HL-60 (cell line): ENCODE measurements at regions not wholly inside any gene's neighbourhood (a gene's known extent, or its start where the extent isn't known, plus 50 kb on each side); places are given as distances from the start of the nearest gene placed in this dataset.

Experiments used
- POLR2AphosphoS5 ChIP-seq: IDR thresholded peaks from 2 replicates; pipeline ENCODE4 v1.6.1; 2012; ENCODE audit warnings: low read depth
- REST ChIP-seq: IDR thresholded peaks from 2 replicates; pipeline ENCODE4 v1.6.1; 2012; ENCODE audit warnings: low read depth; ENCODE audit not compliant: insufficient replicate concordance
- SPI1 ChIP-seq: IDR thresholded peaks from 2 replicates; pipeline ENCODE4 v1.6.1; 2012; ENCODE audit warnings: low read depth, mild to moderate bottlenecking, borderline replicate concordance
- TF ChIP-seq, protein P1 (sequence below): IDR thresholded peaks from one replicate; pipeline ENCODE4 v1.5.1; 2011; ENCODE audit warnings: low read length, control low read depth, inconsistent platforms; ENCODE audit not compliant: insufficient read depth

- TF ChIP-seq, protein P1, sequence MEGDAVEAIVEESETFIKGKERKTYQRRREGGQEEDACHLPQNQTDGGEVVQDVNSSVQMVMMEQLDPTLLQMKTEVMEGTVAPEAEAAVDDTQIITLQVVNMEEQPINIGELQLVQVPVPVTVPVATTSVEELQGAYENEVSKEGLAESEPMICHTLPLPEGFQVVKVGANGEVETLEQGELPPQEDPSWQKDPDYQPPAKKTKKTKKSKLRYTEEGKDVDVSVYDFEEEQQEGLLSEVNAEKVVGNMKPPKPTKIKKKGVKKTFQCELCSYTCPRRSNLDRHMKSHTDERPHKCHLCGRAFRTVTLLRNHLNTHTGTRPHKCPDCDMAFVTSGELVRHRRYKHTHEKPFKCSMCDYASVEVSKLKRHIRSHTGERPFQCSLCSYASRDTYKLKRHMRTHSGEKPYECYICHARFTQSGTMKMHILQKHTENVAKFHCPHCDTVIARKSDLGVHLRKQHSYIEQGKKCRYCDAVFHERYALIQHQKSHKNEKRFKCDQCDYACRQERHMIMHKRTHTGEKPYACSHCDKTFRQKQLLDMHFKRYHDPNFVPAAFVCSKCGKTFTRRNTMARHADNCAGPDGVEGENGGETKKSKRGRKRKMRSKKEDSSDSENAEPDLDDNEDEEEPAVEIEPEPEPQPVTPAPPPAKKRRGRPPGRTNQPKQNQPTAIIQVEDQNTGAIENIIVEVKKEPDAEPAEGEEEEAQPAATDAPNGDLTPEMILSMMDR, result no peak
- TF ChIP-seq POLR2AphosphoS5, result no peak
- no peak for TF ChIP-seq REST
- TF ChIP-seq SPI1, result no peak
Measured at GRCh38 chr9:22201256-22201655, 192.2 kb upstream of the CDKN2B start.
